NCI-H2196 (cell line): ENCODE measurements at regions not wholly inside any gene's neighbourhood (a gene's known extent, or its start where the extent isn't known, plus 50 kb on each side); places are given as distances from the start of the nearest gene placed in this dataset.
"Not testable (repeated sequence)": the region's sequence is repeated elsewhere in the genome, so short reads cannot be mapped to it uniquely, and the experiment has no call there.

Experiments used
- DNase-seq: peaks from one replicate; lab custom pipeline; 2025; ENCODE audit not compliant: unreplicated experiment; lab: John Stamatoyannopoulos, UW

GRCh38 chr9:94387338-94388010, 59.0 kb upstream of the NUTM2F start:
- DNase-seq: not testable (repeated sequence)

GRCh38 chr9:94388011-94388406, 59.6 kb upstream of the NUTM2F start:
- not testable (repeated sequence) for DNase-seq

GRCh38 chr9:94390425-94391098, 62.1 kb upstream of the NUTM2F start:
- DNase-seq: not testable (repeated sequence)

- not testable (repeated sequence) for DNase-seq
Observed at GRCh38 chr9:94392971-94393624, 64.7 kb upstream of the NUTM2F start.

- not testable (repeated sequence) for DNase-seq
Observed at GRCh38 chr9:94397766-94398379, 69.4 kb upstream of the NUTM2F start.

GRCh38 chr9:94400461-94400860, 72.0 kb upstream of the NUTM2F start:
- DNase-seq: not testable (repeated sequence)

GRCh38 chr9:94402795-94403194, 74.4 kb upstream of the NUTM2F start:
- DNase-seq: not testable (repeated sequence)

- DNase-seq: not testable (repeated sequence)
Observed at GRCh38 chr9:94403571-94403970, 75.1 kb upstream of the NUTM2F start.

- DNase-seq: not testable (repeated sequence)
Observed at GRCh38 chr9:94413665-94414064, 85.2 kb upstream of the NUTM2F start.

GRCh38 chr9:94415111-94415510, 86.7 kb upstream of the NUTM2F start:
- DNase-seq: not testable (repeated sequence)

GRCh38 chr9:94420098-94420497, 91.7 kb upstream of the NUTM2F start:
- peak; percentile 33 for DNase-seq

GRCh38 chr9:94421951-94422350, 93.5 kb upstream of the NUTM2F start:
- not testable (repeated sequence) for DNase-seq

GRCh38 chr9:94425312-94425711, 96.9 kb upstream of the NUTM2F start:
- DNase-seq: not testable (repeated sequence)

GRCh38 chr9:94437128-94437527, 108.7 kb upstream of the NUTM2F start:
- DNase-seq: not testable (repeated sequence)

GRCh38 chr9:94438336-94438735, 109.9 kb upstream of the NUTM2F start:
- not testable (repeated sequence) for DNase-seq

- not testable (repeated sequence) for DNase-seq
Observed at GRCh38 chr9:94441146-94441545, 112.7 kb upstream of the NUTM2F start.

- no peak for DNase-seq
Observed at GRCh38 chr9:94441796-94442195, 113.1 kb upstream of the PCAT7 start.

GRCh38 chr9:94443032-94443722, 111.7 kb upstream of the PCAT7 start:
- DNase-seq: no peak

GRCh38 chr9:94445863-94446262, 109.0 kb upstream of the PCAT7 start:
- no peak for DNase-seq

GRCh38 chr9:94449486-94449885, 105.4 kb upstream of the PCAT7 start:
- DNase-seq: no peak

- DNase-seq: no peak
Observed at GRCh38 chr9:94464790-94465189, 90.1 kb upstream of the PCAT7 start.
